ENCODE measurements at regions not wholly inside any gene's neighbourhood (a gene's known extent, or its start where the extent isn't known, plus 50 kb on each side); places are given as distances from the start of the nearest gene placed in this dataset.

DNA sequence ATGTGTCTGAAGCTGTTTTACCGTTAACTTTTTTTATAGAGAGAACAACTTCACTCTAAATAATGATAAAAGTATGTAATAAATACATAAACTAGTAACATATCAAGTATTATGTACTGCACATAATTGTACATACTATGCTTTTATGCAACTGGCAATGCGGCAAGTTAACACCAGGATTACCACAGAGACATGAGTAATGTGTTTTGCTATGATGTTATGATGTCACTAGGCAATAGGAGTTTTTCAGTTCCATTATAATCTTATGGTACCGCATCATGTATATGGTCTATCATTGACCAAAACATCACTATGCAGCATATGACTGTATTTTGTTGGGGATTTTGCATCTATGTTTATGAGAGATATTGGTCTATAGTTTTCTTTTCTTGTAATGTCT is 326.4 kb upstream of the TARS1 start:
- TF ChIP-seq YY1 (IDR thresholded peaks at IDR 0.05) (no peak), JUND (IDR thresholded peaks at IDR 0.05) (no peak), RAD21 (IDR thresholded peaks at IDR 0.05) (no peak), MAX (IDR thresholded peaks at IDR 0.05) (no peak), NR2F2 (IDR thresholded peaks at IDR 0.05) (no peak), FOXA1 (IDR thresholded peaks at IDR 0.05) (no peak), REST (IDR thresholded peaks at IDR 0.05) (no peak), TAF1 (conservative IDR thresholded peaks at IDR 0.05) (no peak), SP1 (IDR thresholded peaks at IDR 0.05) (no peak), EGR1 (IDR thresholded peaks at IDR 0.05; ENCODE audit: low read depth in 2 of 2) (no peak), FOXA2 (IDR thresholded peaks at IDR 0.05) (no peak)
- TF ChIP-seq, protein P1, sequence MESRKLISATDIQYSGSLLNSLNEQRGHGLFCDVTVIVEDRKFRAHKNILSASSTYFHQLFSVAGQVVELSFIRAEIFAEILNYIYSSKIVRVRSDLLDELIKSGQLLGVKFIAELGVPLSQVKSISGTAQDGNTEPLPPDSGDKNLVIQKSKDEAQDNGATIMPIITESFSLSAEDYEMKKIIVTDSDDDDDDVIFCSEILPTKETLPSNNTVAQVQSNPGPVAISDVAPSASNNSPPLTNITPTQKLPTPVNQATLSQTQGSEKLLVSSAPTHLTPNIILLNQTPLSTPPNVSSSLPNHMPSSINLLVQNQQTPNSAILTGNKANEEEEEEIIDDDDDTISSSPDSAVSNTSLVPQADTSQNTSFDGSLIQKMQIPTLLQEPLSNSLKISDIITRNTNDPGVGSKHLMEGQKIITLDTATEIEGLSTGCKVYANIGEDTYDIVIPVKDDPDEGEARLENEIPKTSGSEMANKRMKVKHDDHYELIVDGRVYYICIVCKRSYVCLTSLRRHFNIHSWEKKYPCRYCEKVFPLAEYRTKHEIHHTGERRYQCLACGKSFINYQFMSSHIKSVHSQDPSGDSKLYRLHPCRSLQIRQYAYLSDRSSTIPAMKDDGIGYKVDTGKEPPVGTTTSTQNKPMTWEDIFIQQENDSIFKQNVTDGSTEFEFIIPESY (IDR thresholded peaks at IDR 0.05), result no peak
- TF ChIP-seq, protein P2, sequence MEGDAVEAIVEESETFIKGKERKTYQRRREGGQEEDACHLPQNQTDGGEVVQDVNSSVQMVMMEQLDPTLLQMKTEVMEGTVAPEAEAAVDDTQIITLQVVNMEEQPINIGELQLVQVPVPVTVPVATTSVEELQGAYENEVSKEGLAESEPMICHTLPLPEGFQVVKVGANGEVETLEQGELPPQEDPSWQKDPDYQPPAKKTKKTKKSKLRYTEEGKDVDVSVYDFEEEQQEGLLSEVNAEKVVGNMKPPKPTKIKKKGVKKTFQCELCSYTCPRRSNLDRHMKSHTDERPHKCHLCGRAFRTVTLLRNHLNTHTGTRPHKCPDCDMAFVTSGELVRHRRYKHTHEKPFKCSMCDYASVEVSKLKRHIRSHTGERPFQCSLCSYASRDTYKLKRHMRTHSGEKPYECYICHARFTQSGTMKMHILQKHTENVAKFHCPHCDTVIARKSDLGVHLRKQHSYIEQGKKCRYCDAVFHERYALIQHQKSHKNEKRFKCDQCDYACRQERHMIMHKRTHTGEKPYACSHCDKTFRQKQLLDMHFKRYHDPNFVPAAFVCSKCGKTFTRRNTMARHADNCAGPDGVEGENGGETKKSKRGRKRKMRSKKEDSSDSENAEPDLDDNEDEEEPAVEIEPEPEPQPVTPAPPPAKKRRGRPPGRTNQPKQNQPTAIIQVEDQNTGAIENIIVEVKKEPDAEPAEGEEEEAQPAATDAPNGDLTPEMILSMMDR (IDR thresholded peaks at IDR 0.05; ENCODE audit: low read depth, low read length, missing input control), result no peak
